HL-60 (cell line): ENCODE measurements at regions not wholly inside any gene's neighbourhood (a gene's known extent, or its start where the extent isn't known, plus 50 kb on each side); places are given as distances from the start of the nearest gene placed in this dataset.
A peak's percentile ranks its signal among the peaks of the same experiment; 100 is the strongest.

ENCODE experiments used
- DNase-seq, 2 experiments: peaks; one replicate each; pipeline ENCODE4 v3.0.0-alpha.2; 2010 to 2020; ENCODE audit warnings: low read depth in 1 of 2, low spot score in 1 of 2
- H3K27ac ChIP-seq: fragments of 250-450 bp; sonication (Bioruptor Pico); replicated peaks from 2 replicates; pipeline ENCODE4 v1.5.1; 2020; ENCODE audit warnings: mild to moderate bottlenecking, moderate library complexity
- H3K27me3 ChIP-seq: fragments of 250-450 bp; sonication (Bioruptor Pico); 2 replicates; pipeline ENCODE4 v1.5.1; 2021; ENCODE audit warnings: mild to moderate bottlenecking, moderate library complexity; ENCODE audit not compliant: insufficient read depth, poor library complexity, severe bottlenecking
- H3K4me3 ChIP-seq: replicated peaks from 2 replicates; pipeline ENCODE4 v1.5.1; 2011; ENCODE audit warnings: mild to moderate bottlenecking, control low read depth, low read length; ENCODE audit not compliant: insufficient read depth
- CTCF ChIP-seq: IDR thresholded peaks from one replicate; pipeline ENCODE4 v1.5.1; 2011; ENCODE audit warnings: low read length, control low read depth, inconsistent platforms; ENCODE audit not compliant: insufficient read depth
- GABPA ChIP-seq: IDR thresholded peaks from 2 replicates; pipeline ENCODE4 v1.6.1; 2012; ENCODE audit warnings: low read depth
- POLR2AphosphoS5 ChIP-seq: IDR thresholded peaks from 2 replicates; pipeline ENCODE4 v1.6.1; 2012; ENCODE audit warnings: low read depth
- REST ChIP-seq: IDR thresholded peaks from 2 replicates; pipeline ENCODE4 v1.6.1; 2012; ENCODE audit warnings: low read depth; ENCODE audit not compliant: insufficient replicate concordance
- SPI1 ChIP-seq: IDR thresholded peaks from 2 replicates; pipeline ENCODE4 v1.6.1; 2012; ENCODE audit warnings: low read depth, mild to moderate bottlenecking, borderline replicate concordance

- TF ChIP-seq SPI1 (peak; percentile 79; the same call in 1 of the 2 replicates), GABPA (no peak), POLR2AphosphoS5 (peak; percentile 85)
- peak in 1 of 2 experiments; percentile 90 for DNase-seq
- Histone ChIP-seq H3K27me3 (no peaks in the 10 kb centered on the region), H3K27ac (peak overlapping the region; percentile 17; the same call in 1 of the 2 replicates), H3K4me3 (no peak overlapping the region)
Measured at GRCh38 chr4:79578606-79579005, 170.6 kb upstream of the GK2 start.

- peak; percentile 3 to 64 for DNase-seq
- Histone ChIP-seq H3K27me3 (no peaks in the 10 kb centered on the region), H3K4me3 (no peak overlapping the region), H3K27ac (peak overlapping the region; percentile 38)
- no peak for TF ChIP-seq REST
- TF ChIP-seq GABPA, result no peak
- TF ChIP-seq SPI1, result no peak
- TF ChIP-seq CTCF, result no peak
- TF ChIP-seq POLR2AphosphoS5, result no peak
Measured at GRCh38 chr4:79576429-79576753, 168.4 kb upstream of the GK2 start.

- TF ChIP-seq SPI1 (peak; percentile 60; the same call in 1 of the 2 replicates), REST (no peak)
- Histone ChIP-seq H3K4me3 (no peak overlapping the region), H3K27me3 (no peaks in the 10 kb centered on the region), H3K27ac (peak overlapping the region; percentile 38)
- peak in 1 of 2 experiments; percentile 9 for DNase-seq
Measured at GRCh38 chr4:79575709-79576428, 167.8 kb upstream of the GK2 start.

GRCh38 chr4:79574741-79575451 is 166.9 kb upstream of the GK2 start:
- TF ChIP-seq REST (no peak), POLR2AphosphoS5 (no peak), SPI1 (no peak), CTCF (no peak), GABPA (no peak)
- H3K27ac ChIP-seq, result no peak overlapping the region

More at GRCh38 chr4:79574741-79575451, 166.9 kb upstream of the GK2 start:
- Histone ChIP-seq H3K4me3 (no peak overlapping the region), H3K27me3 (no peaks in the 10 kb centered on the region)
- no peak for DNase-seq
